GM12872 (cell line): ENCODE measurements at regions not wholly inside any gene's neighbourhood (a gene's known extent, or its start where the extent isn't known, plus 50 kb on each side); places are given as distances from the start of the nearest gene placed in this dataset.

Source experiments
- CTCF ChIP-seq: IDR thresholded peaks from 3 replicates; pipeline ENCODE4 v1.5.1; 2011; ENCODE audit warnings: low read depth, mild to moderate bottlenecking, low read length, moderate library complexity; ENCODE audit not compliant: insufficient read depth

- TF ChIP-seq CTCF: no peak
Observed at GRCh38 chr1:239268941-239269340, 117.4 kb upstream of the CHRM3 start.

GRCh38 chr1:239268007-239268406 is 118.4 kb upstream of the CHRM3 start:
- no peak for TF ChIP-seq CTCF

GRCh38 chr1:239263801-239264200 is 122.6 kb upstream of the CHRM3 start:
- no peak for TF ChIP-seq CTCF

- no peak for TF ChIP-seq CTCF
Observed at GRCh38 chr1:239262538-239262937, 123.8 kb upstream of the CHRM3 start.

DNA sequence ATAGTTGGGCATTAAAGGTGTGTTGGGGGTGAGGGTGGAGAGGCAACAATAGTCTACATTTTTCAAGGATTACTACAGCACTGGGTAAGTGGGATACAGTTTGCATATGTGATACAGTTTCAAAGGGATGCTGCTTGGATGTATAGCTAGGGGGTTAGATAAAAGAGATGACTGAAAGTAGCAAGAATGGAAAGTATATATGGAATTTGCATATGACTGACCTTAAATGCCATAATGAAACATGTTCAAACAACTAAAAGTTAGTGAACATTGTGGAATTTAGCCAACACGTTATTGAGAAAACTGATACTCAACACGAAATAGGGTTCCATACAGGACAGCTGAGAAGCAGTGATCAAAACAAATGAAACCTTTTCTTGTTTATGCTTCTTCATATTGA is 124.8 kb upstream of the CHRM3 start:
- no peak for TF ChIP-seq CTCF

DNA sequence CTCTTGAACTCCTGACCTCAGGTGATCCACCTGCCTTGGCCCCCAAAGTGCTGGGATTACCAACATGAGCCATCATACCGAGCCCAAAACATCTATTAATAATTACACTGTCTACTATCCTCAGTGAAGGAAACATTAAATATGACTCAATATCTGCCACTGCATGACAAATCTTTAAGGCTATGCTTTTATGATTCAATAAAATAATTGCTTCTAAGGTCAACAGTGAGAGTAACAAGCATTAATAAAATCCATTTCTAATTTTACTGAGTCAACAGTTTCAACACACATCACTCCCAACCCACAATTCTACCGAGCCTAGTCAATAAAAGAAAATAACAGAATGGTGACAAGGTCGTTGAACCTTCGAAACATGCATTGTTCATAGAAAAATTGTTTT is 125.5 kb upstream of the CHRM3 start:
- no peak for TF ChIP-seq CTCF

DNA sequence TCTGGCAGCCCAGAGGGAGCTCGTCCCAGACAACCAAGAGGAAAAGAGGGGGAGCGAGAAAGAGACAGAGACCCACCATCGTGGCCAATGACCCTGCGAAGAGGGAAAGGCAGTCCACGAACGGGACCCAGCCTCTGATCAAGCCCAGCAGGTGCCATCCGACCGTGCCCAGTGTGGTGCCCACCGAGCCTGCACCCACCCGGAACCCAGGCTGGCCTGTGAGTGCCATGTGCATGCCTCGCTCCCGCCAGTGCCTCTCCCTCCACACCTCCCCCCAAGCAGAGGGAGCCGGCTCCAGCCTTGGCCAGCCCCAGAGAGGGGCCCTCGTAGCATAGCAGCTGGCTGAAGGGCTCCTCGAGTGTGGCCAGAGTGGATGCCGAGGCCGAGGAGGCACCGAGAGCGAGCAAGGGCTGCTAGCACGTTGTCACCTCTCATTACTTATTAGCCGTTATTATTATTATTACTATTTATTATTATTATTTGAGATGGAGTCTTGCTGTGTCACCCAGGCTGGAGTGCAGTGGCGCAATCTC is 130.7 kb upstream of the CHRM3 start:
- TF ChIP-seq CTCF: no peak

DNA sequence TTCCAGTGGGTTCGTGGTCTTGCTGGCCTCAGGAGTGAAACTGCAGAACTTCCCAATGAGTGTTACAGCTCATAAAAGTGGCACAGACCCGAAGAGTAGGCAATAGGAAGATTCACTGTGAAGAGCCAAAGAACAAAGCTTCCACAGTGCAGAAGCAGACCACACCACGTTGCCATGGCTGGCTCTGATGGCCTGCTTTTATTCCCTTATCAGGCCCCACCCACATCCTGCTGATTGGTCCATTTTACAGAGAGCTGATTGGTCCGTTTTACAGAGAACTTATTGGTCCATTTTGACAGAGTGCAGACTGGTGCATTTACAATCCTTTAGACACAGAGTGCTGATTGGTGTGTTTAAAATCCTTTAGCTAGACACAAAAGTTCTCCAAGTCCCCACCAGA is 131.4 kb upstream of the CHRM3 start:
- no peak for TF ChIP-seq CTCF
